PC-3 (cell line): ENCODE measurements at regions not wholly inside any gene's neighbourhood (a gene's known extent, or its start where the extent isn't known, plus 50 kb on each side); places are given as distances from the start of the nearest gene placed in this dataset.

Experiments used
- CTCF ChIP-seq: fragments of 300-600 bp; sonication (generic); conservative IDR thresholded peaks from 2 replicates; pipeline ENCODE4 v1.5.1; 2017; ENCODE audit warnings: antibody characterized with exemption, low read depth, mild to moderate bottlenecking, low read length
- EZH2 ChIP-seq: fragments of 300-600 bp; sonication (generic); IDR thresholded peaks from one replicate; pipeline ENCODE4 v1.6.1; 2017; ENCODE audit warnings: antibody characterized with exemption, mild to moderate bottlenecking, low read length; ENCODE audit not compliant: unreplicated experiment

GRCh38 chr21:23579573-23579972 lies 2027.7 kb downstream of the MRPL39 start:
- no peak for TF ChIP-seq CTCF
- TF ChIP-seq EZH2, result no peak
